Breast epithelium (tissue), 4 donors: ENCODE measurements at regions not wholly inside any gene's neighbourhood (a gene's known extent, or its start where the extent isn't known, plus 50 kb on each side); places are given as distances from the start of the nearest gene placed in this dataset.

Experiments
- DNase-seq, 2 donors: peaks; one replicate each; pipeline ENCODE4 v3.0.0-alpha.2; 2019; ENCODE audit warnings: low spot score in 2 of 2
- H3K27ac ChIP-seq, 2 donors: fragments of 200-600 bp; sonication (generic) in 1 of 2; one replicate each; pipeline ENCODE4 v1.5.1; 2016 to 2019; ENCODE audit warnings: mild to moderate bottlenecking in 1 of 2
- H3K27me3 ChIP-seq, 2 donors: fragments of 200-600 bp; sonication (generic) in 1 of 2; one replicate each; pipeline versions ENCODE4 v1.5.1 to v1.6.0; 2017 to 2019; ENCODE audit warnings: control low read depth in 1 of 2, mild to moderate bottlenecking in 1 of 2
- H3K36me3 ChIP-seq: fragments of 200-600 bp; one replicate; pipeline ENCODE4 v1.5.1; 2019
- H3K4me1 ChIP-seq, 2 donors: fragments of 200-600 bp; sonication (generic); one replicate each; pipeline ENCODE4 v1.5.1; 2016 to 2019; ENCODE audit warnings: control low read depth in 1 of 2
- H3K4me3 ChIP-seq, 3 donors: fragments of 200-600 bp; sonication (generic); 1 replicate in 2 of 3; 2 replicates in 1 of 3; pipeline ENCODE4 v1.5.1; 2016 to 2019; ENCODE audit warnings: mild to moderate bottlenecking in 3 of 3, moderate library complexity in 2 of 3
- H3K9me3 ChIP-seq, 2 donors: fragments of 200-600 bp; sonication (generic) in 1 of 2; one replicate each; pipeline ENCODE4 v1.5.1; 2016 to 2019; ENCODE audit warnings: control low read depth in 1 of 2
- CTCF ChIP-seq, 3 donors: fragments of 450-650 bp; IDR thresholded peaks; one replicate each; pipeline ENCODE4 v1.5.1; 2016 to 2017; ENCODE audit warnings: antibody characterized with exemption in 3 of 3, mild to moderate bottlenecking in 3 of 3, moderate library complexity in 3 of 3
- POLR2A ChIP-seq: fragments of 450-650 bp; IDR thresholded peaks from one replicate; pipeline ENCODE4 v1.6.1; 2016; ENCODE audit warnings: antibody characterized with exemption, mild to moderate bottlenecking, moderate library complexity
- POLR2AphosphoS5 ChIP-seq, 3 donors: sonication (generic); formaldehyde crosslinking; IDR thresholded peaks; one replicate each; pipeline ENCODE4 v1.6.1; 2017; ENCODE audit warnings: antibody characterized with exemption in 3 of 3
- intact Hi-C: fragments of 100-400 bp; cut with DNase I; formaldehyde crosslinking; loops from one replicate; pipeline ENCODE4 v1.15.1; 2023; ENCODE audit warnings: low total_unique reads

GRCh38 chr7:98777051-98777450 is 92.8 kb downstream of the TMEM130 start:
- DNase-seq = no peak
- Histone ChIP-seq H3K9me3 (no peaks in the 10 kb centered on the region), H3K4me1 (no peaks in the 10 kb centered on the region), H3K36me3 (no peaks in the 10 kb centered on the region), H3K27ac (no peak overlapping the region), H3K27me3 (peaks cover 0 to 8% of the 10 kb centered on the region in 2 donors), H3K4me3 (no peak overlapping the region)
- intact Hi-C loops = no loop called here
- no peak for TF ChIP-seq POLR2AphosphoS5 (IDR thresholded peaks at IDR 0.05)
- no peak for TF ChIP-seq CTCF (IDR thresholded peaks at IDR 0.05)
- no peak for TF ChIP-seq POLR2A

- H3K36me3 ChIP-seq = no peaks in the 10 kb centered on the region
- DNase-seq = no peak
- TF ChIP-seq POLR2AphosphoS5 (IDR thresholded peaks at IDR 0.05) = no peak
- no peak for TF ChIP-seq POLR2A
- TF ChIP-seq CTCF (IDR thresholded peaks at IDR 0.05) = no peak
- intact Hi-C loops = no loop called here
- H3K27me3 ChIP-seq = peaks cover 0 to 8% of the 10 kb centered on the region in 2 donors
- H3K27ac ChIP-seq = no peak overlapping the region
- no peaks in the 10 kb centered on the region for H3K4me1 ChIP-seq
- H3K4me3 ChIP-seq = no peak overlapping the region
- H3K9me3 ChIP-seq = no peaks in the 10 kb centered on the region
These were observed 91.4 kb downstream of the TMEM130 start for GRCh38 chr7:98778421-98778820.

- TF ChIP-seq CTCF (IDR thresholded peaks at IDR 0.05) (no peak), POLR2AphosphoS5 (IDR thresholded peaks at IDR 0.05) (no peak), POLR2A (no peak)
- H3K9me3 ChIP-seq = no peaks in the 10 kb centered on the region
These were observed 89.8 kb downstream of the TMEM130 start for GRCh38 chr7:98779800-98780587.

GRCh38 chr7:98784216-98784785 is 85.5 kb downstream of the TMEM130 start:
- Histone ChIP-seq H3K4me3 (no peak overlapping the region), H3K9me3 (no peaks in the 10 kb centered on the region), H3K27ac (no peak overlapping the region), H3K27me3 (peaks cover 0 to 22% of the 10 kb centered on the region in 2 donors), H3K36me3 (no peaks in the 10 kb centered on the region), H3K4me1 (no peaks in the 10 kb centered on the region)
- no peak for TF ChIP-seq CTCF (IDR thresholded peaks at IDR 0.05)
- no peak for TF ChIP-seq POLR2AphosphoS5 (IDR thresholded peaks at IDR 0.05)
- no peak for TF ChIP-seq POLR2A
- intact Hi-C loops = no loop called here
- DNase-seq = no peak

More at GRCh38 chr7:98779800-98780587, 89.8 kb downstream of the TMEM130 start:
- Histone ChIP-seq H3K4me3 (no peak overlapping the region), H3K36me3 (no peaks in the 10 kb centered on the region), H3K4me1 (no peaks in the 10 kb centered on the region), H3K27ac (no peak overlapping the region), H3K27me3 (peaks cover 0 to 11% of the 10 kb centered on the region in 2 donors)
- intact Hi-C loops = no loop called here
- no peak for DNase-seq

- intact Hi-C loops = no loop called here
- H3K36me3 ChIP-seq = no peaks in the 10 kb centered on the region
- H3K9me3 ChIP-seq = no peaks in the 10 kb centered on the region
- H3K4me3 ChIP-seq = no peak overlapping the region
- H3K27ac ChIP-seq = no peak overlapping the region
- peaks cover 0 to 17% of the 10 kb centered on the region in 2 donors for H3K27me3 ChIP-seq
- DNase-seq = no peak
- TF ChIP-seq POLR2AphosphoS5 (IDR thresholded peaks at IDR 0.05) = no peak
- no peak for TF ChIP-seq POLR2A
- TF ChIP-seq CTCF (IDR thresholded peaks at IDR 0.05) = no peak
- H3K4me1 ChIP-seq = no peaks in the 10 kb centered on the region
These were observed 83.8 kb downstream of the TMEM130 start for GRCh38 chr7:98785929-98786571.
